HG03064 (cell line): ENCODE measurements at regions not wholly inside any gene's neighbourhood (a gene's known extent, or its start where the extent isn't known, plus 50 kb on each side); places are given as distances from the start of the nearest gene placed in this dataset.
"Not testable (repeated sequence)": the region's sequence is repeated elsewhere in the genome, so short reads cannot be mapped to it uniquely, and the experiment has no call there.

Experiments used
- ATAC-seq: cut with Tn5 transposase; IDR thresholded peaks from one replicate; pipeline ENCODE4 v1.9.1; 2021; ENCODE audit warnings: low read depth; ENCODE audit not compliant: unreplicated experiment

GRCh38 chr4:3380336-3380735 lies 61.4 kb upstream of the HGFAC start:
- ATAC-seq, result not testable (repeated sequence)

GRCh38 chr4:3381208-3381607 lies 60.6 kb upstream of the HGFAC start:
- not testable (repeated sequence) for ATAC-seq

- ATAC-seq, result no peak
Observed at GRCh38 chr4:3382251-3382650, 59.5 kb upstream of the HGFAC start.

GRCh38 chr4:3384391-3384770 lies 57.4 kb upstream of the HGFAC start:
- no peak for ATAC-seq

GRCh38 chr4:3384771-3385710 lies 56.7 kb upstream of the HGFAC start:
- ATAC-seq, result no peak

- ATAC-seq, result no peak
Observed at GRCh38 chr4:3385711-3386420, 55.9 kb upstream of the HGFAC start.

- no peak for ATAC-seq
Observed at GRCh38 chr4:3386526-3386925, 55.2 kb upstream of the HGFAC start.

GRCh38 chr4:3387154-3387942 lies 54.4 kb upstream of the HGFAC start:
- no peak for ATAC-seq

- no peak for ATAC-seq
Observed at GRCh38 chr4:3387943-3388361, 53.8 kb upstream of the HGFAC start.

- ATAC-seq, result no peak
Observed at GRCh38 chr4:3388471-3389232, 53.1 kb upstream of the HGFAC start.

- ATAC-seq, result no peak
Observed at GRCh38 chr4:3389233-3390215, 52.2 kb upstream of the HGFAC start.

GRCh38 chr4:3390288-3390811 lies 51.4 kb upstream of the HGFAC start:
- no peak for ATAC-seq

GRCh38 chr4:3391422-3391821 lies 50.3 kb upstream of the HGFAC start:
- ATAC-seq, result no peak
